ENCODE measurements at regions not wholly inside any gene's neighbourhood (a gene's known extent, or its start where the extent isn't known, plus 50 kb on each side); places are given as distances from the start of the nearest gene placed in this dataset.
A peak's percentile ranks its signal among the peaks of the same experiment; 100 is the strongest.
"Not testable (repeated sequence)": the region's sequence is repeated elsewhere in the genome, so short reads cannot be mapped to it uniquely, and the experiment has no call there.

DNA sequence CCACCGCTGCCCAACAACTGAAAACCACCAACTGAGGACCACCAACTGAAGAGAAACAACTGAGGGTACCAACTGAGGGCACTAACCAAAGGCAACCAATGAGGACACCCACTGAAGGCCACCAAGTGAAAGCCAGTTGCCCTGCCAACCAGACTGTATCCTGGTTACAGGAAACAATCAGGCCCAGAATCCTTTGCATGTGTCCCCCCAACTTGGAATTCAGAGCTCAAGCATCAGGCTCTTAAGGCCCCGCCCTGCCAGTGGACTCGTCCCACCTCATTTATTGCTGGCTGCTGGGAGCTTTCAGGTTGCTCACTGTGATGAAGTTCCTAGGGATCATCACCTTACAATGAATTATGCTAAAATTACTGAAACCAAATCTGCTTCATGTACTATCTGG, 76.6 kb upstream of the ABI1 start:
- DNase-seq: no peak
- H3K36me3 ChIP-seq: no peaks in the 10 kb centered on the region
- in situ Hi-C loops (cut with MboI; ENCODE audit: low pct_ligation_motif_present in 1 of 4, low pct_unique_long_range_greater_than_20kb in 1 of 4, low sequenced_read_pairs in 3 of 4): no loop called here
- intact Hi-C loops (cut with DNase I; ENCODE audit: low total_unique reads): no loop called here
- 55% methylated on average over 3 of the region's 3 CpGs; no CpG with 5 or more reads in 1 of the 2 donors for WGBS, 2 donors (ENCODE audit: low coverage in 1 of 2)
- no peaks in the 10 kb centered on the region for H3K27me3 ChIP-seq
- TF ChIP-seq EP300 (IDR thresholded peaks at IDR 0.05; ENCODE audit: low read depth): no peak
- TF ChIP-seq, protein P1, sequence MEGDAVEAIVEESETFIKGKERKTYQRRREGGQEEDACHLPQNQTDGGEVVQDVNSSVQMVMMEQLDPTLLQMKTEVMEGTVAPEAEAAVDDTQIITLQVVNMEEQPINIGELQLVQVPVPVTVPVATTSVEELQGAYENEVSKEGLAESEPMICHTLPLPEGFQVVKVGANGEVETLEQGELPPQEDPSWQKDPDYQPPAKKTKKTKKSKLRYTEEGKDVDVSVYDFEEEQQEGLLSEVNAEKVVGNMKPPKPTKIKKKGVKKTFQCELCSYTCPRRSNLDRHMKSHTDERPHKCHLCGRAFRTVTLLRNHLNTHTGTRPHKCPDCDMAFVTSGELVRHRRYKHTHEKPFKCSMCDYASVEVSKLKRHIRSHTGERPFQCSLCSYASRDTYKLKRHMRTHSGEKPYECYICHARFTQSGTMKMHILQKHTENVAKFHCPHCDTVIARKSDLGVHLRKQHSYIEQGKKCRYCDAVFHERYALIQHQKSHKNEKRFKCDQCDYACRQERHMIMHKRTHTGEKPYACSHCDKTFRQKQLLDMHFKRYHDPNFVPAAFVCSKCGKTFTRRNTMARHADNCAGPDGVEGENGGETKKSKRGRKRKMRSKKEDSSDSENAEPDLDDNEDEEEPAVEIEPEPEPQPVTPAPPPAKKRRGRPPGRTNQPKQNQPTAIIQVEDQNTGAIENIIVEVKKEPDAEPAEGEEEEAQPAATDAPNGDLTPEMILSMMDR (IDR thresholded peaks at IDR 0.05): no peak
- no peaks in the 10 kb centered on the region for H3K4me1 ChIP-seq
- no peak overlapping the region for H3K4me3 ChIP-seq
- no peaks in the 10 kb centered on the region for H3K9me3 ChIP-seq
- H3K27ac ChIP-seq: no peak overlapping the region

DNA sequence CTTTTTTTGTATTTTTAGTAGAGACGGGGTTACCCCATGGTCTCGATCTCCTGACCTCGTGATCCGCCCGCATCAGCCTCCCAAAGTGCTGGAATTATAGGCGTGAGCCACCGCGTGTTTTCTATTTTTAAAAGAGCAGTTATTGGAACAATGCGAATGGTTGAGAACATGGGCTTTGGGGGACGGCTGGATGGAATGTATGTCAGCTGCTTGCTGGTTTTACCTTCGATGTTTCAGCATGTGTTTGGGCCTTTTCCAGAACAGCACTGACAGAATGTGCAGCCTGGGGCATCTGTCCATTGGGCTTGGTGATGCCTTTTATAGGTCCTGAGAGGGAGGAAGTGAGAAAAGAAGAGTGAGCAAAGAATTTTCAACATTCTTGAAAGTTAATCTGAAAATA, 73.4 kb upstream of the ABI1 start:
- H3K4me3 ChIP-seq; DNase-seq; H3K4me1 ChIP-seq; H3K27me3 ChIP-seq; H3K36me3 ChIP-seq; H3K27ac ChIP-seq; H3K9me3 ChIP-seq; in situ Hi-C loops (cut with MboI; ENCODE audit: low pct_ligation_motif_present in 1 of 4, low pct_unique_long_range_greater_than_20kb in 1 of 4, low sequenced_read_pairs in 3 of 4); intact Hi-C loops (cut with DNase I; ENCODE audit: low total_unique reads): not testable (repeated sequence)
- 92 to 100% methylated on average over 5 to 11 of the region's 11 CpGs for WGBS, 2 donors (ENCODE audit: low coverage in 1 of 2)

- no peak overlapping the region for H3K4me3 ChIP-seq
- H3K27me3 ChIP-seq: no peaks in the 10 kb centered on the region
- H3K9me3 ChIP-seq: no peaks in the 10 kb centered on the region
- peaks cover 0 to 9% (median 7%) of the 10 kb centered on the region in 4 donors for H3K4me1 ChIP-seq
- in situ Hi-C loops (cut with MboI; ENCODE audit: low pct_ligation_motif_present in 1 of 4, low pct_unique_long_range_greater_than_20kb in 1 of 4, low sequenced_read_pairs in 3 of 4): no loop called here
- intact Hi-C loops (cut with DNase I; ENCODE audit: low total_unique reads): no loop called here
- no peak for TF ChIP-seq POLR2AphosphoS5 (IDR thresholded peaks at IDR 0.05)
- TF ChIP-seq EP300 (IDR thresholded peaks at IDR 0.05; ENCODE audit: low read depth): no peak
- TF ChIP-seq, protein P1 (IDR thresholded peaks at IDR 0.05): no peak
- no peak for TF ChIP-seq POLR2A (IDR thresholded peaks at IDR 0.05)
- no peaks in the 10 kb centered on the region for H3K36me3 ChIP-seq
- H3K27ac ChIP-seq: no peak overlapping the region
- WGBS, 2 donors (ENCODE audit: low coverage in 1 of 2): 65 to 75% methylated on average over 2 of the region's 2 CpGs
- no peak for DNase-seq
Observed at GRCh38 chr10:26932576-26932975, 71.8 kb upstream of the ABI1 start.

GRCh38 chr10:26931223-26931622, 70.5 kb upstream of the ABI1 start:
- Histone ChIP-seq H3K4me3 (peak overlapping the region in 1 of 4 donors; percentile 23), H3K9me3 (no peaks in the 10 kb centered on the region), H3K27ac (no peak overlapping the region), H3K27me3 (no peaks in the 10 kb centered on the region), H3K4me1 (peaks cover 0 to 9% (median 7%) of the 10 kb centered on the region in 4 donors), H3K36me3 (no peaks in the 10 kb centered on the region)
- 5 to 6% methylated on average over 13 to 21 of the region's 21 CpGs for WGBS, 2 donors (ENCODE audit: low coverage in 1 of 2)
- peak; percentile 66 for DNase-seq
- intact Hi-C loops (cut with DNase I; ENCODE audit: low total_unique reads) (no loop called here), in situ Hi-C loops (cut with MboI; ENCODE audit: low pct_ligation_motif_present in 1 of 4, low pct_unique_long_range_greater_than_20kb in 1 of 4, low sequenced_read_pairs in 3 of 4) (no loop called here)
- TF ChIP-seq POLR2A (IDR thresholded peaks at IDR 0.05) (no peak), POLR2AphosphoS5 (IDR thresholded peaks at IDR 0.05) (no peak), EP300 (IDR thresholded peaks at IDR 0.05; ENCODE audit: low read depth) (no peak)
- TF ChIP-seq, protein P1 (IDR thresholded peaks at IDR 0.05): no peak

- H3K9me3 ChIP-seq; in situ Hi-C loops (cut with MboI; ENCODE audit: low pct_ligation_motif_present in 1 of 4, low pct_unique_long_range_greater_than_20kb in 1 of 4, low sequenced_read_pairs in 3 of 4); H3K27me3 ChIP-seq; H3K4me3 ChIP-seq; intact Hi-C loops (cut with DNase I; ENCODE audit: low total_unique reads); H3K27ac ChIP-seq; H3K36me3 ChIP-seq; H3K4me1 ChIP-seq; DNase-seq: not testable (repeated sequence)
- WGBS, 2 donors (ENCODE audit: low coverage in 1 of 2): 68 to 74% methylated on average over 3 of the region's 3 CpGs
Observed at GRCh38 chr10:26922824-26923223, 62.1 kb upstream of the ABI1 start.

DNA sequence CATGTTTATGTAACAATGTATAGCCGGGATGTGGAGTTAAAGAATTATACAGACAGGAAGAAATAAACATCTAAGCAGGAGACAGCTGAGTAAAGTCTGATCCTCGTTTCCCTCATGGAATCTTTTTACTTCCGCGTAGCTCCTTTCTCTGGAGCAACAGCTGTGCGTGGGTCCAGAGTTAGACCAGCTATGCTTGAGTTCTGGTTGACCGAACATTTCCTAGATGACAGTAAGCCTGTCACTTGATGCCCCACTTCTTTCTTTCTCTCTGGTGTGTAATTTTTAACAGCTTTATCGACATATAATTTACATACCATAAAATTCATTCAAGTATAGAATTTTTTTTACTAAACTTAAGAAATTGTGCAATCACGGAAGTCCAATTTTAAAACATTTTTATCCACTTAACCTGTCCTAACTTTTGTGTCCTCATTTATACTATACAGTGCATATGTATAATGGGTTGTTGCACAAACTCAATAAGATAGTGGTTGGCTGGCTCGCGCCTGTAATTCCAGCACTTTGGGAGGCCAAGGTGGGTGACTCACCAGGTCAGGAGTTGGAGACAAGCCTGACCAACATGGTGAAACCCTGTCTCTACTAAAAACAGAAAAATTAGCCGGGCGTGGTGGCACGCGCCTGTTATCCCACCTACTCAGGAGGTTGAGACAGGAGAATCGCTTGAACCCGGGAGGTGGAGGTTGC, 58.5 kb upstream of the ABI1 start:
- H3K36me3 ChIP-seq; intact Hi-C loops (cut with DNase I; ENCODE audit: low total_unique reads); H3K9me3 ChIP-seq; H3K27me3 ChIP-seq; H3K27ac ChIP-seq; in situ Hi-C loops (cut with MboI; ENCODE audit: low pct_ligation_motif_present in 1 of 4, low pct_unique_long_range_greater_than_20kb in 1 of 4, low sequenced_read_pairs in 3 of 4); H3K4me3 ChIP-seq; DNase-seq; H3K4me1 ChIP-seq: not testable (repeated sequence)
- 84 to 89% methylated on average over 8 to 16 of the region's 16 CpGs for WGBS, 2 donors (ENCODE audit: low coverage in 1 of 2)

Measured in transverse colon (tissue), 4 donors.